Keratinocyte (primary cell): ENCODE measurements at regions not wholly inside any gene's neighbourhood (a gene's known extent, or its start where the extent isn't known, plus 50 kb on each side); places are given as distances from the start of the nearest gene placed in this dataset.

Experiments used
- DNase-seq: peaks from one replicate; pipeline ENCODE4 v3.0.0-alpha.2; 2011; ENCODE audit warnings: low read depth, missing footprints, low spot score
- FAIRE-seq: peaks from 2 replicates; lab custom pipeline; 2011; peaks lifted over from hg19 to GRCh38; lab: Jason Lieb, UNC
- H2AFZ ChIP-seq: 2 replicates; pipeline ENCODE4 v1.6.0; 2012; ENCODE audit warnings: low read length, control low read depth, inconsistent platforms; ENCODE audit not compliant: control insufficient read depth
- H3K27ac ChIP-seq: 2 replicates; pipeline ENCODE4 v1.5.1; 2011; ENCODE audit warnings: low read length; ENCODE audit not compliant: control insufficient read depth, insufficient read depth
- H3K27me3 ChIP-seq: 3 replicates; pipeline ENCODE4 v1.6.0; 2011; ENCODE audit warnings: low read length; ENCODE audit not compliant: control insufficient read depth, insufficient read depth; ENCODE audit errors: extremely low read depth
- H3K36me3 ChIP-seq, 2 experiments: 2 replicates in 1 of 2; 3 replicates in 1 of 2; pipeline ENCODE4 v1.5.1; 2011; ENCODE audit warnings: low read length in 2 of 2, mild to moderate bottlenecking in 1 of 2; ENCODE audit not compliant: control insufficient read depth in 2 of 2, insufficient read depth in 2 of 2; ENCODE audit errors: extremely low read depth in 1 of 2
- H3K4me1 ChIP-seq: 3 replicates; pipeline ENCODE4 v1.5.1; 2011; ENCODE audit warnings: low read length; ENCODE audit not compliant: control insufficient read depth, insufficient read depth; ENCODE audit errors: extremely low read depth
- H3K4me2 ChIP-seq: 3 replicates; pipeline ENCODE4 v1.6.0; 2011; ENCODE audit warnings: low read depth, low read length; ENCODE audit not compliant: control insufficient read depth, insufficient read depth; ENCODE audit errors: extremely low read depth
- H3K4me3 ChIP-seq, 3 experiments: fragments of 200-600 bp in 1 of 3; sonication (generic) in 1 of 3; 2 replicates in 2 of 3; 3 replicates in 1 of 3; pipeline ENCODE4 v1.5.1; 2011 to 2016; ENCODE audit warnings: low read length in 3 of 3, mild to moderate bottlenecking in 3 of 3, control low read depth in 2 of 3, inconsistent platforms in 1 of 3, low read depth in 1 of 3, mixed read lengths in 1 of 3, mixed run types in 1 of 3, moderate library complexity in 1 of 3; ENCODE audit not compliant: control insufficient read depth in 2 of 3, insufficient read depth in 2 of 3; ENCODE audit errors: extremely low read depth in 1 of 3
- H3K79me2 ChIP-seq: 2 replicates; pipeline ENCODE4 v1.6.0; 2012; ENCODE audit warnings: low read length; ENCODE audit not compliant: control insufficient read depth, insufficient read depth
- H3K9ac ChIP-seq: 3 replicates; pipeline ENCODE4 v1.6.0; 2011; ENCODE audit warnings: low read length; ENCODE audit not compliant: control insufficient read depth, insufficient read depth; ENCODE audit errors: extremely low read depth
- H3K9me1 ChIP-seq: 3 replicates; pipeline ENCODE4 v1.6.0; 2011; ENCODE audit warnings: low read length; ENCODE audit not compliant: control insufficient read depth, insufficient read depth; ENCODE audit errors: extremely low read depth
- H3K9me3 ChIP-seq: 2 replicates; pipeline ENCODE4 v1.5.1; 2012; ENCODE audit warnings: low read depth, low read length; ENCODE audit not compliant: control insufficient read depth
- H4K20me1 ChIP-seq: 3 replicates; pipeline ENCODE4 v1.6.0; 2011; ENCODE audit warnings: low read length; ENCODE audit not compliant: control insufficient read depth, insufficient read depth; ENCODE audit errors: extremely low read depth
- EZH2 ChIP-seq: IDR thresholded peaks from one replicate; pipeline ENCODE4 v1.6.1; 2012; ENCODE audit warnings: inconsistent platforms, mild to moderate bottlenecking, low read length, moderate library complexity
- dilution Hi-C: fragments of 300-500 bp; cut with MboI; formaldehyde crosslinking; loops from one replicate; pipeline ENCODE4 v1.7.0; 2020; ENCODE audit warnings: low sequenced_read_pairs; ENCODE audit not compliant: extremely low pct_ligation_motif_present
- TF ChIP-seq, protein P1 (sequence below), 3 experiments: IDR thresholded peaks in 1 of 3; conservative IDR thresholded peaks in 1 of 3; optimal IDR thresholded peaks in 1 of 3; 2 replicates in 2 of 3; 3 replicates in 1 of 3; pipeline versions ENCODE3 to v1.5.1; 2011; ENCODE audit warnings: low read length in 3 of 3, mild to moderate bottlenecking in 3 of 3, moderate library complexity in 2 of 3, control low read depth in 1 of 3, inconsistent platforms in 1 of 3; ENCODE audit not compliant: insufficient read depth in 2 of 3; ENCODE audit errors: extremely low read depth in 1 of 3

DNA sequence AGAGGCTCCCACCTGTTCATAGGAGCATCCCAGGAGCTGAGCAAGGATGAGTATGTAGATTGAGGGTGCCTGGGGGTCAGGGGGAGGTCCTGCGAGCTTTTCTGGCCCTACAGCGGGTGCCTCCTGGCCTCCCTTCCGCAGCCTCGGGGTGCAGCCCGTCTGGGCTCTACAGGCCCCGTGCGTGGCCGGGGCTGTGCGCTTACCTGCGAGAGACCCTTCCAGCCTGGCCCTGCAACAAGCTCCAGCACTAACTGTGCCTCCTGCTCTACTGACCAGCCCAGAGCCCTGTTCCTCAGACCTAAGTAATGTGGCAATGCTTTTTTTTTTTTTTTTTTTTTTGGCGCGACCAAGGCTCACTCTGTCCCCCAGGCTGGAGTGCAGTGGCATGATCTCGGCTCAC is 1129.1 kb downstream of the BRD1 start:
- no peak overlapping the region for H2AFZ ChIP-seq
- dilution Hi-C loops, result no loop called here
- no peak overlapping the region for H3K4me3 ChIP-seq
- H3K27me3 ChIP-seq, result no peaks in the 10 kb centered on the region
- no peaks in the 10 kb centered on the region for H4K20me1 ChIP-seq
- H3K9me3 ChIP-seq, result peaks cover 45% of the 10 kb centered on the region
- H3K27ac ChIP-seq, result no peak overlapping the region
- no peaks in the 10 kb centered on the region for H3K36me3 ChIP-seq
- no peak for FAIRE-seq
- no peaks in the 10 kb centered on the region for H3K9me1 ChIP-seq
- no peak for TF ChIP-seq EZH2
- TF ChIP-seq, protein P1, sequence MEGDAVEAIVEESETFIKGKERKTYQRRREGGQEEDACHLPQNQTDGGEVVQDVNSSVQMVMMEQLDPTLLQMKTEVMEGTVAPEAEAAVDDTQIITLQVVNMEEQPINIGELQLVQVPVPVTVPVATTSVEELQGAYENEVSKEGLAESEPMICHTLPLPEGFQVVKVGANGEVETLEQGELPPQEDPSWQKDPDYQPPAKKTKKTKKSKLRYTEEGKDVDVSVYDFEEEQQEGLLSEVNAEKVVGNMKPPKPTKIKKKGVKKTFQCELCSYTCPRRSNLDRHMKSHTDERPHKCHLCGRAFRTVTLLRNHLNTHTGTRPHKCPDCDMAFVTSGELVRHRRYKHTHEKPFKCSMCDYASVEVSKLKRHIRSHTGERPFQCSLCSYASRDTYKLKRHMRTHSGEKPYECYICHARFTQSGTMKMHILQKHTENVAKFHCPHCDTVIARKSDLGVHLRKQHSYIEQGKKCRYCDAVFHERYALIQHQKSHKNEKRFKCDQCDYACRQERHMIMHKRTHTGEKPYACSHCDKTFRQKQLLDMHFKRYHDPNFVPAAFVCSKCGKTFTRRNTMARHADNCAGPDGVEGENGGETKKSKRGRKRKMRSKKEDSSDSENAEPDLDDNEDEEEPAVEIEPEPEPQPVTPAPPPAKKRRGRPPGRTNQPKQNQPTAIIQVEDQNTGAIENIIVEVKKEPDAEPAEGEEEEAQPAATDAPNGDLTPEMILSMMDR (optimal IDR thresholded peaks at IDR 0.05 in 1 of 3, IDR thresholded peaks at IDR 0.05 in 1 of 3, conservative IDR thresholded peaks at IDR 0.05 in 1 of 3; ENCODE audit: extremely low read depth in 1 of 3, insufficient read depth in 2 of 3, low read length in 3 of 3), result no peak
- H3K9ac ChIP-seq, result no peak overlapping the region
- no peaks in the 10 kb centered on the region for H3K79me2 ChIP-seq
- DNase-seq, result no peak
- no peaks in the 10 kb centered on the region for H3K4me1 ChIP-seq
- H3K4me2 ChIP-seq, result no peak overlapping the region

DNA sequence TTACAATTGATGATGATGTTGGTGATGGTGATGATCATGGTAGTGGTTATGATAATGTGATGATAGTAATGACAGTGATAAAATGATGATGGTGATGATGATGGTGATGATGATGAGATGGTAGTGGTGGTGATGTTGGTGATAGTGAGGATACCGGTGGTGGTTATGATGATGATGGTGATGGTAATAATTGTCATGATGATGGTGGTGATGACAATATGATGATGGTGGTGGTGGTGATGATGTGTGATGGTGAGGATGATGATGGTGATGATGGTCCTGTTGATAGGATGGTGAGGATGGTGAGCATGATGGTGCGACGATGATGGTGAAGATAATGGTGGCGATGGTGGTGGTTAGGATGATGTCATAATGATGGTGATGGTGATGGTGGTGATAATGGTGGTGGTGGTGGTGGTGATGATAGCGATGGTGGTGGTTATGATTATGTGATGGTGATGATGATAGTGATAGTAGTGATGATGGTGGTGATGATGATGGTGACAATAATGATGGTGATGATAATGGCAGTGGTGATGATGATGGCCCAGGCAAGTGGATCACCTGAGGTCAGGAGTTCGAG is 1129.9 kb downstream of the BRD1 start:
- H3K4me1 ChIP-seq, result no peaks in the 10 kb centered on the region
- no peak overlapping the region for H3K4me3 ChIP-seq
- no peak overlapping the region for H2AFZ ChIP-seq
- TF ChIP-seq EZH2, result no peak
- TF ChIP-seq, protein P1 (optimal IDR thresholded peaks at IDR 0.05 in 1 of 3, IDR thresholded peaks at IDR 0.05 in 1 of 3, conservative IDR thresholded peaks at IDR 0.05 in 1 of 3; ENCODE audit: extremely low read depth in 1 of 3, insufficient read depth in 2 of 3, low read length in 3 of 3), result no peak
- H3K4me2 ChIP-seq, result no peak overlapping the region
- peaks cover 39% of the 10 kb centered on the region for H3K9me3 ChIP-seq
- dilution Hi-C loops, result no loop called here
- no peak overlapping the region for H3K9ac ChIP-seq
- H3K36me3 ChIP-seq, result no peaks in the 10 kb centered on the region
- no peaks in the 10 kb centered on the region for H3K27me3 ChIP-seq
- no peak overlapping the region for H3K27ac ChIP-seq
- H3K79me2 ChIP-seq, result no peaks in the 10 kb centered on the region
- no peak for FAIRE-seq
- no peaks in the 10 kb centered on the region for H3K9me1 ChIP-seq
- no peak for DNase-seq
- H4K20me1 ChIP-seq, result no peaks in the 10 kb centered on the region
